SK-N-SH (cell line): ENCODE measurements at regions not wholly inside any gene's neighbourhood (a gene's known extent, or its start where the extent isn't known, plus 50 kb on each side); places are given as distances from the start of the nearest gene placed in this dataset.

Source experiments
- CTCF ChIA-PET: fragments of 300-600, 350-600 bp; formaldehyde crosslinking; extraction: SDS; loops from one replicate; lab custom pipeline; 2021; lab: Yijun Ruan, JAX
- POLR2A ChIA-PET: fragments of 350-600 bp; sonication (Branson Sonifier 250); formaldehyde crosslinking; extraction: SDS; loops from one replicate; lab custom pipeline; 2020; ENCODE audit warnings: antibody characterized with exemption, inconsistent platforms; lab: Yijun Ruan, JAX
- DNase-seq: peaks from one replicate; pipeline ENCODE4 v3.0.0; 2012
- H2AFZ ChIP-seq: fragments of 200-600 bp; sonication (generic); 2 replicates; pipeline ENCODE4 v1.8.1; 2016; ENCODE audit warnings: antibody characterized with exemption, mild to moderate bottlenecking, low read depth
- H3F3A ChIP-seq: fragments of 200-600 bp; sonication (generic); replicated peaks from 2 replicates; pipeline ENCODE3; 2016; ENCODE audit warnings: antibody characterized with exemption, mild to moderate bottlenecking; ENCODE audit not compliant: insufficient read depth
- H3K27ac ChIP-seq, 2 experiments: fragments of 200-500 bp in 1 of 2; fragments of 200-600 bp in 1 of 2; sonication (Bioruptor generic) in 1 of 2; sonication (generic), shearing (Covaris generic) in 1 of 2; 2 replicates each; pipeline versions ENCODE4 v1.5.1 to v1.6.1; 2014 to 2016; ENCODE audit warnings: low read depth in 2 of 2, inconsistent platforms in 1 of 2, low read length in 1 of 2, mild to moderate bottlenecking in 1 of 2, mixed read lengths in 1 of 2
- H3K27me3 ChIP-seq: fragments of 200-600 bp; sonication (generic), shearing (Covaris generic); 2 replicates; pipeline ENCODE4 v1.6.1; 2016; ENCODE audit warnings: mixed run types; ENCODE audit not compliant: insufficient read depth
- H3K36me3 ChIP-seq, 2 experiments: fragments of 200-500 bp in 1 of 2; fragments of 200-600 bp in 1 of 2; sonication (Bioruptor generic) in 1 of 2; sonication (generic) in 1 of 2; replicated peaks in 1 of 2; 2 replicates each; pipeline versions ENCODE3 to v1.5.1; 2014 to 2016; ENCODE audit warnings: low read length in 1 of 2, mild to moderate bottlenecking in 1 of 2; ENCODE audit not compliant: insufficient read depth in 2 of 2, control insufficient read depth in 1 of 2
- H3K4me1 ChIP-seq, 2 experiments: fragments of 200-500 bp in 1 of 2; fragments of 200-600 bp in 1 of 2; sonication (Bioruptor generic) in 1 of 2; sonication (generic), shearing (Covaris generic) in 1 of 2; 2 replicates each; pipeline versions ENCODE4 v1.5.1 to v1.6.1; 2014 to 2016; ENCODE audit warnings: low read depth in 1 of 2, low read length in 1 of 2, mixed run types in 1 of 2; ENCODE audit not compliant: insufficient read depth in 2 of 2, control insufficient read depth in 1 of 2
- H3K4me2 ChIP-seq: fragments of 200-600 bp; sonication (generic), shearing (Covaris generic); 2 replicates; pipeline ENCODE4 v1.6.1; 2017; ENCODE audit warnings: mixed run types
- H3K4me3 ChIP-seq, 2 experiments: fragments of 200-500 bp in 1 of 2; fragments of 200-600 bp in 1 of 2; sonication (Bioruptor generic) in 1 of 2; sonication (generic), shearing (Covaris generic) in 1 of 2; 2 replicates each; pipeline versions ENCODE4 v1.5.1 to v1.8.1; 2014 to 2016; ENCODE audit warnings: low read depth in 2 of 2, inconsistent platforms in 1 of 2, low read length in 1 of 2, mild to moderate bottlenecking in 1 of 2, mixed read lengths in 1 of 2, moderate library complexity in 1 of 2
- H3K79me2 ChIP-seq: fragments of 200-600 bp; sonication (generic); 2 replicates; pipeline ENCODE4 v1.8.1; 2017; ENCODE audit warnings: mild to moderate bottlenecking; ENCODE audit not compliant: insufficient read depth
- H3K9ac ChIP-seq: fragments of 200-600 bp; sonication (generic); 2 replicates; pipeline ENCODE4 v1.6.1; 2017; ENCODE audit warnings: mixed run types
- H3K9me2 ChIP-seq: fragments of 200-600 bp; sonication (generic); 2 replicates; pipeline ENCODE4 v1.6.1; 2017; ENCODE audit warnings: mixed run types
- H3K9me3 ChIP-seq: fragments of 200-600 bp; sonication (generic); 2 replicates; pipeline ENCODE4 v1.6.1; 2017; ENCODE audit warnings: mixed run types, mild to moderate bottlenecking, moderate library complexity
- H4K20me1 ChIP-seq: fragments of 200-600 bp; sonication (generic); 2 replicates; pipeline ENCODE4 v1.6.1; 2017; ENCODE audit warnings: mild to moderate bottlenecking, mixed run types; ENCODE audit not compliant: insufficient read depth
- EP300 ChIP-seq, 2 experiments: IDR thresholded peaks; 2 replicates each; pipeline versions ENCODE4 v1.4.0 to v1.6.1; 2012; ENCODE audit warnings: borderline replicate concordance in 1 of 2, low read depth in 1 of 2, low read length in 1 of 2
- FOXJ3 ChIP-seq: sonication (generic); formaldehyde crosslinking; IDR thresholded peaks from 2 replicates; pipeline ENCODE4 v1.5.1; 2020; ENCODE audit warnings: mild to moderate bottlenecking, missing genetic modification reagents
- FOXM1 ChIP-seq: IDR thresholded peaks from 2 replicates; pipeline ENCODE4 v1.4.0; 2012; ENCODE audit warnings: low read depth, mild to moderate bottlenecking
- JUND ChIP-seq: IDR thresholded peaks from 2 replicates; pipeline ENCODE4 v1.4.0; 2012
- MEF2A ChIP-seq: IDR thresholded peaks from 2 replicates; pipeline ENCODE4 v1.4.0; 2012; ENCODE audit warnings: low read depth, borderline replicate concordance
- MXI1 ChIP-seq: IDR thresholded peaks from 2 replicates; pipeline ENCODE4 v1.6.1; 2012; ENCODE audit warnings: mild to moderate bottlenecking, low read depth, low read length, improper control_type of control experiment
- NFIC ChIP-seq: IDR thresholded peaks from 2 replicates; pipeline ENCODE4 v1.4.0; 2012; ENCODE audit warnings: borderline replicate concordance
- NRF1 ChIP-seq: IDR thresholded peaks from 2 replicates; pipeline ENCODE4 v1.6.1; 2012; ENCODE audit warnings: low read depth, mild to moderate bottlenecking, low read length
- RCOR1 ChIP-seq: fragments of 150-350 bp; IDR thresholded peaks from 2 replicates; pipeline ENCODE4 v1.6.1; 2017; ENCODE audit warnings: antibody characterized with exemption, low read length
- REST ChIP-seq: IDR thresholded peaks from 2 replicates; pipeline ENCODE4 v1.6.1; 2012; ENCODE audit warnings: mild to moderate bottlenecking, low read depth, low read length, moderate library complexity
- RXRA ChIP-seq: IDR thresholded peaks from 2 replicates; pipeline ENCODE4 v1.4.0; 2012; ENCODE audit warnings: low read depth, mild to moderate bottlenecking, borderline replicate concordance
- SIN3A ChIP-seq: IDR thresholded peaks from 2 replicates; pipeline ENCODE4 v1.6.1; 2012; ENCODE audit warnings: low read depth, mild to moderate bottlenecking, low read length, moderate library complexity, borderline replicate concordance
- SMC3 ChIP-seq: IDR thresholded peaks from 2 replicates; pipeline ENCODE4 v1.6.1; 2012; ENCODE audit warnings: low read depth, low read length, improper control_type of control experiment
- TAF1 ChIP-seq: IDR thresholded peaks from 2 replicates; pipeline ENCODE4 v1.6.1; 2012; ENCODE audit warnings: low read depth, mild to moderate bottlenecking, low read length, moderate library complexity, borderline replicate concordance
- WGBS: methylation state at CpG from one replicate; pipeline ENCODE4 v1.1.6; 2017; ENCODE audit warnings: low lambda C conversion rate; 5-methylcytosine and 5-hydroxymethylcytosine counted together
- TF ChIP-seq, protein P1 (sequence below): IDR thresholded peaks from 2 replicates; pipeline ENCODE4 v1.4.0; 2012; ENCODE audit warnings: low read depth
- TF ChIP-seq, protein P2 (sequence below): fragments of 150-350 bp; IDR thresholded peaks from 2 replicates; pipeline ENCODE4 v1.6.1; 2016; ENCODE audit warnings: mild to moderate bottlenecking, low read depth, low read length

DNA sequence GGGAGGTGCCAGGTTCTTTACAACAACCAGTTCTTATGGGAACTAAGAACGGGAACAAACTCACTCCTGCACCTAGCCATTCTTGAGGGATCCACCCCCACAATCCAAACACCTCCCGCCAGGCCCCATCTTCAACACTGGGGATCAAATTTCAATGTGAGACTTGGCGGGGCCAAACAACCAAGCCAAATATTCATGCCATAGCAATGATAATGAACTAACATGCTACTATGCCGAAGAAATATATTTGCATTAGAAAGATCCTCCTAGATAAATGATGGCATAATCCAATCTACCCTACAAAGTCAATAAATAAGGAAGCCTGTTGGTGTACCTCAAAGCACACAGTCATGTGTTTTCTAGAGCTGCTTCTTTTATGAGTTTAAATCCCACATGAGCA lies 57.6 kb downstream of the CCDC71L start:
- no peaks in the 10 kb centered on the region for H3K4me1 ChIP-seq
- no peaks in the 10 kb centered on the region for H3K9me2 ChIP-seq
- no peaks in the 10 kb centered on the region for H3K27me3 ChIP-seq
- H3K9ac ChIP-seq, result no peak overlapping the region
- no peaks in the 10 kb centered on the region for H3K36me3 ChIP-seq
- H4K20me1 ChIP-seq, result no peaks in the 10 kb centered on the region
- H3K79me2 ChIP-seq, result no peaks in the 10 kb centered on the region
- no peak overlapping the region for H3K4me3 ChIP-seq
- peaks cover 7% of the 10 kb centered on the region for H3F3A ChIP-seq
- CTCF ChIA-PET, result interaction anchor here (0.9 kb wide), 1 partner anchor 12 kb away, joined by 3 read pairs; no protein-coding TSS in a partner anchor
- no peak for DNase-seq
- no peak overlapping the region for H3K27ac ChIP-seq
- POLR2A ChIA-PET, result no interaction called here
- H3K9me3 ChIP-seq, result no peaks in the 10 kb centered on the region
- WGBS, result 74% methylated on average over 4 of the region's 4 CpGs
- H2AFZ ChIP-seq, result no peak overlapping the region
- TF ChIP-seq REST, result no peak
- TF ChIP-seq NRF1, result no peak
- no peak for TF ChIP-seq RCOR1
- TF ChIP-seq FOXJ3 (CRISPR knock-in tag), result no peak
- no peak for TF ChIP-seq FOXM1
- TF ChIP-seq, protein P1, sequence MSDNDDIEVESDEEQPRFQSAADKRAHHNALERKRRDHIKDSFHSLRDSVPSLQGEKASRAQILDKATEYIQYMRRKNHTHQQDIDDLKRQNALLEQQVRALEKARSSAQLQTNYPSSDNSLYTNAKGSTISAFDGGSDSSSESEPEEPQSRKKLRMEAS, result no peak
- no peak for TF ChIP-seq SIN3A
- TF ChIP-seq JUND, result no peak
- TF ChIP-seq RXRA, result no peak
- TF ChIP-seq MXI1, result no peak
- TF ChIP-seq SMC3, result no peak
- TF ChIP-seq EP300 (IDR thresholded peaks at IDR 0.05; ENCODE audit: borderline replicate concordance in 1 of 2, low read depth in 1 of 2, low read length in 1 of 2), result no peak
- no peak for TF ChIP-seq NFIC
- no peak for TF ChIP-seq TAF1
- TF ChIP-seq, all 33 proteins: peak for 0
- H3K4me2 ChIP-seq, result no peak overlapping the region

DNA sequence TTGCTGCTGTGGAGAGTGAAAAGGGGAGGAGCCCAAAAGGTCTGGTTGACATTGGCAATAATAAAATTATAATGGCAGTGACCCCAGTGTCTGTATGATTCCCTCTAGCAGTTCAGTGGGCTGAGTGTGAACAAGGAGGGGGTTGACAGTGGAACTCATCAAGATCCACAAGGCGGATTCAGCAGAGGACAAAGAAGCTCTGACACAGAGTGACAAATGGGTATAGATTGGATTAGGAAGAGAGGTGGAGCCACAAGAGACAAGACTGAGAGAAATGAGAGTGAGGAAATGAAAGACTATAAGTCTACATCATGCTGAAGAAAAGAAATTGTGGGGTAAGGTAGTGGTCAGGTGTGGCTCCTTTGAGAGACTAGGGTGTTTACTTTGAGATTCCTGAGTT lies 58.9 kb downstream of the CCDC71L start:
- POLR2A ChIA-PET, result no interaction called here
- H3K4me3 ChIP-seq, result no peak overlapping the region
- CTCF ChIA-PET, result no interaction called here
- H3K36me3 ChIP-seq, result no peaks in the 10 kb centered on the region
- no peaks in the 10 kb centered on the region for H3K79me2 ChIP-seq
- no peaks in the 10 kb centered on the region for H3K9me3 ChIP-seq
- no peaks in the 10 kb centered on the region; a peak in 1 of 4 replicates for H3K4me1 ChIP-seq
- H2AFZ ChIP-seq, result no peak overlapping the region
- no peaks in the 10 kb centered on the region for H3F3A ChIP-seq
- H3K9ac ChIP-seq, result no peak overlapping the region
- H3K4me2 ChIP-seq, result no peak overlapping the region
- 79% methylated on average over 1 of the region's 1 CpG for WGBS
- no peaks in the 10 kb centered on the region for H3K27me3 ChIP-seq
- no peaks in the 10 kb centered on the region for H3K9me2 ChIP-seq
- TF ChIP-seq, protein P2, sequence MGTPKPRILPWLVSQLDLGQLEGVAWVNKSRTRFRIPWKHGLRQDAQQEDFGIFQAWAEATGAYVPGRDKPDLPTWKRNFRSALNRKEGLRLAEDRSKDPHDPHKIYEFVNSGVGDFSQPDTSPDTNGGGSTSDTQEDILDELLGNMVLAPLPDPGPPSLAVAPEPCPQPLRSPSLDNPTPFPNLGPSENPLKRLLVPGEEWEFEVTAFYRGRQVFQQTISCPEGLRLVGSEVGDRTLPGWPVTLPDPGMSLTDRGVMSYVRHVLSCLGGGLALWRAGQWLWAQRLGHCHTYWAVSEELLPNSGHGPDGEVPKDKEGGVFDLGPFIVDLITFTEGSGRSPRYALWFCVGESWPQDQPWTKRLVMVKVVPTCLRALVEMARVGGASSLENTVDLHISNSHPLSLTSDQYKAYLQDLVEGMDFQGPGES, result no peak
- TF ChIP-seq JUND, result no peak
- TF ChIP-seq, protein P1, result no peak
- TF ChIP-seq NRF1, result no peak
- no peak for TF ChIP-seq MEF2A
- no peak overlapping the region for H3K27ac ChIP-seq
- no peak for DNase-seq
- H4K20me1 ChIP-seq, result no peaks in the 10 kb centered on the region
